ENCODE measurements at regions not wholly inside any gene's neighbourhood (a gene's known extent, or its start where the extent isn't known, plus 50 kb on each side); places are given as distances from the start of the nearest gene placed in this dataset.

GRCh38 chr12:131330106-131330815, 376.6 kb downstream of the ADGRD1 start:
- Histone ChIP-seq H3K9me3 (ENCODE audit: control insufficient read depth in 2 of 3, low read length in 3 of 3) (no peaks in the 10 kb centered on the region), H3K27me3 (ENCODE audit: control insufficient read depth in 2 of 2, insufficient read depth in 2 of 2, low read length in 2 of 2) (no peaks in the 10 kb centered on the region), H3K27ac (ENCODE audit: low read depth, low read length) (no peak overlapping the region), H3K36me3 (ENCODE audit: control insufficient read depth in 2 of 3, insufficient read depth in 3 of 3, low read length in 3 of 3) (no peaks in the 10 kb centered on the region), H3K4me1 (ENCODE audit: control insufficient read depth in 2 of 2, insufficient read depth in 2 of 2, low read length in 2 of 2) (no peaks in the 10 kb centered on the region), H3K4me3 (ENCODE audit: low read length) (no peak overlapping the region)
- no peak for DNase-seq
- H3K27me3 Mint-ChIP-seq = peaks cover 0 to 11% (median 6%) of the 10 kb centered on the region in 5 donors
- no peak overlapping the region for H3K27ac Mint-ChIP-seq
- H3K4me3 Mint-ChIP-seq = no peak overlapping the region
- ATAC-seq = no peak
- H3K9me3 Mint-ChIP-seq = peaks cover 0 to 6% (median 0%) of the 10 kb centered on the region in 11 donors
- H3K4me1 Mint-ChIP-seq = peaks cover 0 to 4% (median 0%) of the 10 kb centered on the region in 7 donors
- peaks cover 0 to 8% (median 0%) of the 10 kb centered on the region in 5 donors for H3K36me3 Mint-ChIP-seq
- ChIA-PET CTCF (no interaction called here), POLR2A (no interaction called here)
- intact Hi-C loops (cut with micrococcal nuclease) = no loop called here

- Histone ChIP-seq H3K4me3 (ENCODE audit: low read length) (no peak overlapping the region), H3K27me3 (ENCODE audit: control insufficient read depth in 2 of 2, insufficient read depth in 2 of 2, low read length in 2 of 2) (no peaks in the 10 kb centered on the region), H3K27ac (ENCODE audit: low read depth, low read length) (no peak overlapping the region), H3K9me3 (ENCODE audit: control insufficient read depth in 2 of 3, low read length in 3 of 3) (no peaks in the 10 kb centered on the region), H3K4me1 (ENCODE audit: control insufficient read depth in 2 of 2, insufficient read depth in 2 of 2, low read length in 2 of 2) (no peaks in the 10 kb centered on the region), H3K36me3 (ENCODE audit: control insufficient read depth in 2 of 3, insufficient read depth in 3 of 3, low read length in 3 of 3) (no peaks in the 10 kb centered on the region)
- H3K9me3 Mint-ChIP-seq = peaks cover 0 to 6% (median 0%) of the 10 kb centered on the region in 11 donors
- peaks cover 0 to 11% (median 6%) of the 10 kb centered on the region in 5 donors for H3K27me3 Mint-ChIP-seq
- ChIA-PET CTCF (no interaction called here), POLR2A (no interaction called here)
- intact Hi-C loops (cut with micrococcal nuclease) = no loop called here
- H3K4me3 Mint-ChIP-seq = no peak overlapping the region
- ATAC-seq = no peak
- no peak overlapping the region for H3K27ac Mint-ChIP-seq
- no peak for DNase-seq
- H3K36me3 Mint-ChIP-seq = peaks cover 0 to 8% (median 0%) of the 10 kb centered on the region in 5 donors
- peaks cover 0 to 4% (median 0%) of the 10 kb centered on the region in 7 donors for H3K4me1 Mint-ChIP-seq
Observed at GRCh38 chr12:131331148-131331750, 377.5 kb downstream of the ADGRD1 start.

GRCh38 chr12:131332224-131332623, 378.5 kb downstream of the ADGRD1 start:
- no peaks in the 10 kb centered on the region for H3K36me3 ChIP-seq (ENCODE audit: control insufficient read depth in 2 of 3, insufficient read depth in 3 of 3, low read length in 3 of 3)
- H3K27ac ChIP-seq (ENCODE audit: low read depth, low read length) = no peak overlapping the region
- ATAC-seq (no peak), DNase-seq (no peak)
- ChIA-PET POLR2A (no interaction called here), CTCF (no interaction called here)
- Mint-ChIP-seq H3K36me3 (no peaks in the 10 kb centered on the region), H3K27me3 (peaks cover 0 to under 1% (median under 1%) of the 10 kb centered on the region in 5 donors), H3K4me1 (peaks cover 0 to 4% (median 0%) of the 10 kb centered on the region in 7 donors), H3K4me3 (no peak overlapping the region), H3K9me3 (peaks cover 0 to 2% (median 0%) of the 10 kb centered on the region in 11 donors), H3K27ac (no peak overlapping the region)
- intact Hi-C loops (cut with micrococcal nuclease) = no loop called here
- H3K27me3 ChIP-seq (ENCODE audit: control insufficient read depth in 2 of 2, insufficient read depth in 2 of 2, low read length in 2 of 2) = no peaks in the 10 kb centered on the region
- H3K9me3 ChIP-seq (ENCODE audit: control insufficient read depth in 2 of 3, low read length in 3 of 3) = no peaks in the 10 kb centered on the region
- H3K4me1 ChIP-seq (ENCODE audit: control insufficient read depth in 2 of 2, insufficient read depth in 2 of 2, low read length in 2 of 2) = no peaks in the 10 kb centered on the region
- H3K4me3 ChIP-seq (ENCODE audit: low read length) = no peak overlapping the region

GRCh38 chr12:131333136-131333535, 377.8 kb upstream of the SFSWAP start:
- Mint-ChIP-seq H3K36me3 (no peaks in the 10 kb centered on the region), H3K9me3 (peaks cover 0 to 2% (median 0%) of the 10 kb centered on the region in 11 donors), H3K27ac (peak overlapping the region in 1 of 9 donors; percentile 39), H3K27me3 (no peaks in the 10 kb centered on the region), H3K4me1 (peaks cover 0 to 4% (median 0%) of the 10 kb centered on the region in 7 donors), H3K4me3 (no peak overlapping the region)
- no peak for ATAC-seq
- DNase-seq = no peak
- Histone ChIP-seq H3K36me3 (ENCODE audit: control insufficient read depth in 2 of 3, insufficient read depth in 3 of 3, low read length in 3 of 3) (no peaks in the 10 kb centered on the region), H3K27me3 (ENCODE audit: control insufficient read depth in 2 of 2, insufficient read depth in 2 of 2, low read length in 2 of 2) (no peaks in the 10 kb centered on the region), H3K9me3 (ENCODE audit: control insufficient read depth in 2 of 3, low read length in 3 of 3) (no peaks in the 10 kb centered on the region), H3K4me3 (ENCODE audit: low read length) (no peak overlapping the region), H3K27ac (ENCODE audit: low read depth, low read length) (no peak overlapping the region), H3K4me1 (ENCODE audit: control insufficient read depth in 2 of 2, insufficient read depth in 2 of 2, low read length in 2 of 2) (no peaks in the 10 kb centered on the region)
- CTCF ChIA-PET = no interaction called here
- POLR2A ChIA-PET = no interaction called here
- intact Hi-C loops (cut with micrococcal nuclease) = no loop called here

- Mint-ChIP-seq H3K4me1 (peaks cover 0 to 4% (median 0%) of the 10 kb centered on the region in 7 donors), H3K27me3 (no peaks in the 10 kb centered on the region), H3K4me3 (no peak overlapping the region), H3K27ac (no peak overlapping the region), H3K36me3 (no peaks in the 10 kb centered on the region), H3K9me3 (peaks cover 0 to 2% (median 0%) of the 10 kb centered on the region in 11 donors)
- Histone ChIP-seq H3K9me3 (ENCODE audit: control insufficient read depth in 2 of 3, low read length in 3 of 3) (no peaks in the 10 kb centered on the region), H3K4me3 (ENCODE audit: low read length) (no peak overlapping the region), H3K27ac (ENCODE audit: low read depth, low read length) (no peak overlapping the region), H3K36me3 (ENCODE audit: control insufficient read depth in 2 of 3, insufficient read depth in 3 of 3, low read length in 3 of 3) (no peaks in the 10 kb centered on the region), H3K4me1 (ENCODE audit: control insufficient read depth in 2 of 2, insufficient read depth in 2 of 2, low read length in 2 of 2) (no peaks in the 10 kb centered on the region), H3K27me3 (ENCODE audit: control insufficient read depth in 2 of 2, insufficient read depth in 2 of 2, low read length in 2 of 2) (no peaks in the 10 kb centered on the region)
- POLR2A ChIA-PET = no interaction called here
- ATAC-seq (no peak), DNase-seq (no peak)
- CTCF ChIA-PET = no interaction called here
- intact Hi-C loops (cut with micrococcal nuclease) = no loop called here
Observed at GRCh38 chr12:131333621-131334440, 377.1 kb upstream of the SFSWAP start.

GRCh38 chr12:131334835-131335234, 376.1 kb upstream of the SFSWAP start:
- Histone ChIP-seq H3K27me3 (ENCODE audit: control insufficient read depth in 2 of 2, insufficient read depth in 2 of 2, low read length in 2 of 2) (no peaks in the 10 kb centered on the region), H3K36me3 (ENCODE audit: control insufficient read depth in 2 of 3, insufficient read depth in 3 of 3, low read length in 3 of 3) (no peaks in the 10 kb centered on the region), H3K4me3 (ENCODE audit: low read length) (no peak overlapping the region), H3K4me1 (ENCODE audit: control insufficient read depth in 2 of 2, insufficient read depth in 2 of 2, low read length in 2 of 2) (no peaks in the 10 kb centered on the region), H3K9me3 (ENCODE audit: control insufficient read depth in 2 of 3, low read length in 3 of 3) (no peaks in the 10 kb centered on the region), H3K27ac (ENCODE audit: low read depth, low read length) (no peak overlapping the region)
- DNase-seq (no peak), ATAC-seq (no peak)
- H3K36me3 Mint-ChIP-seq = no peaks in the 10 kb centered on the region
- peaks cover 0 to 2% (median 0%) of the 10 kb centered on the region in 11 donors for H3K9me3 Mint-ChIP-seq
- H3K4me3 Mint-ChIP-seq = no peak overlapping the region
- POLR2A ChIA-PET = no interaction called here
- H3K27me3 Mint-ChIP-seq = no peaks in the 10 kb centered on the region
- intact Hi-C loops (cut with micrococcal nuclease) = no loop called here
- H3K27ac Mint-ChIP-seq = no peak overlapping the region
- H3K4me1 Mint-ChIP-seq = peaks cover 0 to 4% (median 0%) of the 10 kb centered on the region in 7 donors
- CTCF ChIA-PET = no interaction called here

Data from naive thymus-derived CD4-positive, alpha-beta T cell (primary cell).